Colon (tissue), 2 donors: ENCODE measurements at regions not wholly inside any gene's neighbourhood (a gene's known extent, or its start where the extent isn't known, plus 50 kb on each side); places are given as distances from the start of the nearest gene placed in this dataset.
A peak's percentile ranks its signal among the peaks of the same experiment; 100 is the strongest.

ENCODE experiments used
- FAIRE-seq: peaks from 2 replicates; lab custom pipeline; 2012; peaks lifted over from hg19 to GRCh38; lab: Jason Lieb, UNC
- donor health status: control.
- donor health status: control.

DNA sequence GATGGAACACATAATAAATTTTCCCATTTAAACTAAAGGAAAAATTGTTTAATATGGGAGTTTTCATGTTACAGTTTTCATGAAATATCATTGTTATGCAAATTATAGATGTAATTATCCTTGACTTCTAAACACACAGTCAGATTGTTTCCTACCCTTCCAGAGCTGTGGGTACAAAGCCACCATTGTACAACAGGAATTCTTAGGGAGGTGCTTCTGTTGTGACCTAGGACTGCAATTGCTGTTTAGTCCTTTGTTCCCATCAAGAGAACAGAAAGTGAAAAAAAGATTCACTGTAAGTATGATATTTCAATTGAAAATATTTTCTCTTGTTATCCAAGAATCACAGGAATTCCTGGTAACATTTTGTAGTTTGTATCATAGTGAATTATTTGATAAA lies 455.3 kb upstream of the NAALADL2 start:
- FAIRE-seq: no peak

DNA sequence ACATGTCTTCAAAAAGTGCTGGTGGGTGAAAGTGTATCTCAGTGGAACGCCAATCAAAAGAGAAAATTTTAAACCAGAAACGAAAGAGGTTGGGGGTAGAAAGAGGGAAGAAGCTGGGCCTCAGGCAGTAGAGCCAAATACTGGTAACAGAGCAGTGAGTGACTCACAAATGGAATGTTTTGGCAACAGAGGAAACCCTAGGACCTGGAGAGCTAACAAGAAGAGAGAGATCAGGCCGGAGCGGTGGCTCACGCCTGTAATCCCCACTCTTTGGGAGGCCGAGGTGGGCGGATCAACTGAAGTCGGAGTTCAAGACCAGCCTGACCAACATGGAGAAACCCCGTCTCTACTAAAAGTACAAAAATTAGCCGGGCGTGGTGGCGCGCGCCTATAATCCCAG lies 450.8 kb upstream of the NAALADL2 start:
- FAIRE-seq: no peak

GRCh38 chr3:174409086-174409743 lies 449.9 kb upstream of the NAALADL2 start:
- no peak for FAIRE-seq

DNA sequence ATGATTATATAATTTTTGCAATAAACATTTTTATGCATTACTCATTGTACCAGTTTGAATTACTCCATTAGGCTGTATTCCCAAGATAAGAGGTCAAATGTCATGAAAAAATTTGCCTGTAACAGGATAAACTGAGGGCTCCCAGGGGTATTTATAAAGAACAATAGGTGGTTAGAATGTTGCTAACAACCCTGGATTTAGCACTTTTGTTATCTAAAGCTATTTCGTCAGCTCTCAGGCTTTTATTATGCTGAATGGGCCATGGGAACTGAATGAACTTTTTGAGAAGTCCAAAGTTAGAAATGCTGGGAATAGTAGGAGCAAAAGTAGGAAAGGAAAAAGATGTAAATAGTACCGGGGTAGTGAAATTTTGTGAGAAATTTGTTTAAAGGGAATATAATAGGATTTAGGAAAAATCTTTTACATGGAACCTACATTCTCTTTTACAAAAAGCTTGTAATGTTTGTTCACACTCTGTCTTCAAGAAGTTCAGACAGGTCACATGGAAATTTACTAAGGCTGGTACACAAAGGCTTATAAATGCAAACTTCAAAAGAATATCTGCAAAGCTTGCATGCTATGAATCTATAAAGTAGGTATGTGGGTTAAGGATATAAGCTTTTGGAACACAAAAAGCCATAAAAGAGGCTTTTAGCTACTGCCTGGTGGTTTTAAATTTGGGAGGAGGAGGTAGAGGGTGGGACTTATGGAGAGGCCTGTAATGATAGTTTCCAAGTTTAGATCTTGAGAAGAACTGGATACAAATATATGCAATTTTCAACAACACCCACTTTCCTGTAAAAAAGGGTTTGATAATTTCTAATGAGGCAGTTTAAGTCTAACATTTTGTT lies 445.8 kb upstream of the NAALADL2 start:
- FAIRE-seq: no peak

DNA sequence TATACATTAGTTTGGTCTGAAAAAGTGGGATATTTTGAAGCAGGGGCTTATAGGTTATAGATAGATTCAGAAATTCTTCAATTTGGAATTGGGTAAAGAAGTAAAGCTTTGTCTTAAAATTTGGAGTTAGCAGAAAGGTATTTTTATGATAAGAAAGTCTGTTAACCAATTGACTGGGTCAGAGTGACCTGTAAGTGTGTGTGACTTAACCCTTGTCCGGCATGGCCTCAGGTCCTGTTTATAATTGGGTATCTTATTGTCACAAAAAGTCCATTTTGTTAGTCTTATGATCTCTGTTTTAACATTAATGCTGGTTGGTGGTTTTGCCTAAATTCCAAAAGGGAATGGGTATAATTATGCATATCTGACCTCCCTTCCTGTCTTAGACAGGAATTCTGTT lies 444.2 kb upstream of the NAALADL2 start:
- no peak for FAIRE-seq

DNA sequence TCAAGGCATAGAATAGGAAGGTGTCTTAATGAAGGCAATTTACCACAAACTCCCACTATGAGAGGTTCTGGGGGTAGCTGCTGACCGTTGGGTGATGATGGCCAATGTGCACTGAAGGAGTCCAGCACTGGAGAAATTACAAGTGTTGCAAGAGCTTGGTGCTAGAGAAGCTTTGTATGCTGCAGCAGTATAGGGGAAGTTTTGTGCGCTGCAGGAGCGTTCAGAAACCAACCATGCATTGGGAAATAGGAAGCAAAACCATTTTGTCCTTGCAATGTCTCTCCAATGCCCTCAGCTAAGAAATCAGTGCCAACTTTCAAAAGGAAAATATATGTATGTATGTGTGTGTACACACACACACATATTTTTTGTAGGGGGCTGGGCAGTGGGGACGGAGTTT lies 441.6 kb upstream of the NAALADL2 start:
- FAIRE-seq: no peak

GRCh38 chr3:174419216-174419615 lies 439.9 kb upstream of the NAALADL2 start:
- no peak for FAIRE-seq

GRCh38 chr3:174423936-174424335 lies 435.2 kb upstream of the NAALADL2 start:
- FAIRE-seq: no peak

GRCh38 chr3:174424656-174425055 lies 434.5 kb upstream of the NAALADL2 start:
- FAIRE-seq: no peak

- no peak for FAIRE-seq
Observed at GRCh38 chr3:174425422-174425821, 433.7 kb upstream of the NAALADL2 start.

GRCh38 chr3:174430986-174431385 lies 428.1 kb upstream of the NAALADL2 start:
- FAIRE-seq: no peak

DNA sequence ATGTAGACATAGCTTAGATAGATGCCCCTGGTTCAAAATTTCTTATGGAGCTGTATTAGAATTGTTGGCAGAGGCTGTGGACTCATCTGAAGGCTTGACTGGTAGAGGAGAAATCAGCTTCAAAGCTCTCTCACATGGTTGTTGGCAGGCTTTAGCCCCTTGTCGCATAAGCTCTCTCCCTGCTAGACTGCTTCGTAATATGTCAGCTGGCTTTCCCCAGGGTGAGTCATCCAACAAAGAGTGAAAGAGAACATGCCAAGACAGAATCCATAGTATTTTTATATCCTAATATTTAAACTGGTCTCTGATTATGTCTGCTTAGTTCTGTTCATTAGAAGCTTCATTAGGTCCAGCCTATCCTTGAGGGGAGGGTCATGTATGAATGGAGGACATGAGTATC lies 427.4 kb upstream of the NAALADL2 start:
- FAIRE-seq: no peak

DNA sequence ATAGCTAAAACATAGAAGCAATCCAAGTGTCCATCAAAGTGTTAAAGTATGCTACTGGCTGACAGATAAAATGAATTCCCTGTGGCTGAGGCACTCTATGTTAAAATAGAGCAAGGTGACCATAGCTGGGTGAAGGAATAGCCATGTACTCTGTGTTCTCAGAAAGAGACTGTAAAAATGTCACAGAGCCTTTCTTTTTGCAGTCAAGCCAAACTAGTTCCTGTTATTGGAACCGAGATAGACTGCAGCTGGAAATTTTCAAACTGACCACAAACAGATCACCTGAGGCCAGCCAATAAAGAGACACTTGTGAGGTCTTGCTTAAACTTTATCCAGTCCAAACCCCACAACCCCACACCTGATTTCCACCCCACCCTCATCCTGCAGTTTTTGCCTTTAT lies 422.8 kb upstream of the NAALADL2 start:
- FAIRE-seq: no peak

GRCh38 chr3:174438501-174439145 lies 420.5 kb upstream of the NAALADL2 start:
- FAIRE-seq: peak; percentile 41

GRCh38 chr3:174439331-174440252 lies 419.5 kb upstream of the NAALADL2 start:
- no peak for FAIRE-seq

GRCh38 chr3:174440253-174440701 lies 418.9 kb upstream of the NAALADL2 start:
- FAIRE-seq: peak; percentile 5

DNA sequence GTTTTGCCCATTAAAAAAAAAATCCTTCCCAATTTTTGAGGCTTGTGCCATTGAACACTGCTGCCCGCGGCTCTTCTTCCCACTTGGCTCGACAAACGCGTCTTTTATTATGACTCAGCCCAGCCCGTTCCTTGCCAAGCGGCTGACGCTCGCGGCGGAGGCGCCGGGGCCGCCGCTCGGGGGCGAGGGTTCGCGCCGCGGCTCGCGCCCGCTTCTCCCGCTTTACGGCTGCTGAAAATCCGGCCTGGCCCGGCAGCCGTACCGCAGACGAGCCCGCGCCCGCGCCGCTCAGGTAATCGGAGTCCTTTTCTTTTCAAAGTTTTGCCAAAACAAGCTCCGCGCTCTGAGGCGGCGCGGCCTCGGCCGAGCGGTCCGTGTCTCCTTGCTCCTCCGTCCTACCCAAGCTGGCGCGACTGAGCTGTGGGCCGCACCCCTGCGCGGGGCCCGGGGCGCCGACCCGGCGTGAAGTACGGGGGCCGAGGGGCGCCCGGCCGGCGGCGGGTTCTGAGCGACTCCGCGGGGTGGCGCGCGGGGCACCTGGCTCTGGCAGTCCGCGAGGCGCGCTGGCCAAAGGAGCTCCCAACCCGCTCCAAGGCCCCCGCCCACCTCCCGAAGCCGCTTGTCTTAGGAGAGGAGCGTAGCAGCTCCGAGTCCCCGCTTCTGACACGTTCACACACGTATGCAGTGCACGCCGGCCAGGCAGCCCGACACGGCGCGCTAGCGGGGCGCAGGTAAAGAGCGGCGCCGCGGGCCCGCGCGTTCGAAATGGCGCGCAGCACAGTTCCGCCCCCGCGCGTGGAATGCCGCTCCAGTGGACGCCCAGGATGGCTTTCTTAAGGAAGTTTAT lies 418.2 kb upstream of the NAALADL2 start:
- no peak for FAIRE-seq

GRCh38 chr3:174441588-174442301 lies 417.4 kb upstream of the NAALADL2 start:
- FAIRE-seq: no peak

DNA sequence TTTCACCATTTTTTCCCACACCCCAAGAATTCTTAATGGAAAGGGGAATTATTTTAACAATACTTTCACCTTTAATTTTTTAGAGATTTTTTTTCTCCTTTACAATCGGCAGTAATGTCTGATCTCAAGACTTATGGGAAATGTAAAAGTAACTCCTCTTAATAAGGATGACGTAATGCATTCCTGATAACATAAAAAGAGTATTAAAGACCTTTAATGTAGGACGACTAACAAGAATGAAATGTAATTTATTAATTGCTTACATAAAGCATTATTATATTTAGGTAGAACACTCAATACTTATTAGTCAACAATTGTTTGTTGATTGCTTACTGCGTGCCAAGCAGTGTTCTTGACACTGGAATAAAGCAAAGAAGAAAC lies 416.8 kb upstream of the NAALADL2 start:
- no peak for FAIRE-seq

- FAIRE-seq: no peak
Observed at GRCh38 chr3:174444391-174444790, 414.7 kb upstream of the NAALADL2 start.
